HG02870 (cell line): ENCODE measurements at regions not wholly inside any gene's neighbourhood (a gene's known extent, or its start where the extent isn't known, plus 50 kb on each side); places are given as distances from the start of the nearest gene placed in this dataset.

Experiments
- ATAC-seq: cut with Tn5 transposase; IDR thresholded peaks from one replicate; pipeline ENCODE4 v1.9.1; 2021; ENCODE audit warnings: mild to moderate bottlenecking, moderate library complexity; ENCODE audit not compliant: unreplicated experiment

DNA sequence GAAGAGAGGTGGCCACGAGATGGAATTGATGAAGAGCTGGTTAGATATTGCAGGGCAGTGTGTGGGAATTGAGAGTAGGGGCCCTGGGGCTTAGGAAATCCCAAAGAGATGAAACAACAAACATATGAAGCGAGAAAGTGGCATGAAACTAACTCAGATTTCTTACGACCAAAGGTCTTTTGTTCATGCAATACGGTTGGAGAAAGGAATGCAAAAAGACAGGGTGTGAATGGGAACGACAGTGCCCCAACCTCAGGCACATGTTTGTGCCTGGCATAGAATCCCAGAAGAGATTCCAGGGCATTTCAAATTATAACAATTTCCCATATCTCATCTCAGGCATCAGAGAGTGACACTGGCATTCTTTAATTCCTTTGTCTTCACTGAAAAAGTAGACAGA is 199.2 kb downstream of the ACTL7B start:
- no peak for ATAC-seq

DNA sequence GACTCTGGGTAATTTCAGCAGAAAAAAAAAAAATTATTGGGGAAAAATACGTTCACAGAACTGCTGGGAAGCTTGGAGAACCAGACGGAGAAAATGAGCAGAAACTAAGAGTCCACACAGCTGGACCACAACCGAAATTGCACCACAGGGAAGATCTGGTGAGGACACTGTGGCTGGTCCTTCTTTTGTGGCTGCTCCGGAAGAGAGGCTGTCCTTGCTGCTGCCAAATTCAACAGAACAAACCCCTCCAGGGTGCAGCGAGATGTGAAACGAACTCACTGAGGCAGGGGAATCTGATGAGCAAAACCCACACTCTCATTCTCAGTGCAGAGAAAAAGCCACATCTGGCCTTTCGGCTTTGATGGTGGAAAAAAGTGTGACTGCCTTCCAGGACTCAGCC is 200.0 kb downstream of the ACTL7B start:
- ATAC-seq, result no peak

DNA sequence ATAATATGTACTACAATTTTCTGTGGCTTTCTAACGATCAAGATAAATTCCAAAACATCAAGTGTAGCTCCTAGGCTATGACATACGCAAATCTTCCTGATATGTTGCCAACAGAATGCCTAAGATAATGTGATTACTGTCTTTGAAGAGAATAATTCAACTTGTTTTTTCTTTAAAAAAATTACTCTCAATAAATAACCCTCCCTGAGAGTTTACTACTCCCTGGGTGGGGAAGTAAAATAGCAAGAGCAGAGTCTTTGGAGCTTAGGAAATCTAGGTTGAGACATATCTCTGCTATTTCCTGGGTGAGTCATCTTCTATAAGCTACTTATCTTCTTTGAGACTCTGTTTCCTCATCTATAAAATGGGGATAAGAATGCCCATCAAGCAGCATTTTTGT is 201.2 kb downstream of the ACTL7B start:
- ATAC-seq, result no peak

DNA sequence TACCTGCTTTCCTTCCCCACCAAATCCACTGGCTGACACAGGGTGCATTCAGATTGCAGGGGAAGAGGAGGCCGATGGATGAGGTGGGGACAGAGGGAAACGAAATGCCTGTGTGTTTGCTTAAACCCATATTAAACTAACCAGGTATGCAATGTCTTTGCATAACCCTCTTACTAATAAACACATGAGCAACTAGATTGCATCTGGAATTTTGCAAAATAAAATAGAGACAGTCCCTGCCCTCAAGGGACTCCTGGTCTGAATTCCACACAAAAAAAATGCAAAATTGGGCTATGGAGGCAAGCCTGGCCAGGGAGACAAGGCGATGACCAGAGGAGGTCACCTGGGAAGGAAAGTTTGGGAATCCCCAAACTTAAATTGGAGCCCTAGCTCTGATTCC is 202.9 kb downstream of the ACTL7B start:
- no peak for ATAC-seq

DNA sequence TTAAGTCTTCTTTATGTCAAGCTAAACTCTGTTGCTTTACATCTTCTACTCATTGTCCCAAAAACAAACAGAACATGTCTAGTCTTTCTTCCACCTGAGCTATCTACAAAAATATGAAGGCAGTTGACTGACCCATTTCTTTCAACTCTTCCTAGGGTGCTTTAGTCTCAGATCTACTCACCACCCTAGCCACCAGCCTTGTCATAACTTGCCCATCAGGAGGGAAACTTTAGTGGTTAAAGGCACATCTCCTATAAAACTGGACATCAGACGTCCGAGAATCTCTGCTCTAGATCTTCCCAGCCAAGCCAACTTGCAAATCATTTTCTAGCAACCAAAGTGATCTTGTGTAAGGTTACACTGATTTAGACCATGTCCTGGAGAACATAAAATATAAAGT is 205.0 kb downstream of the ACTL7B start:
- no peak for ATAC-seq

DNA sequence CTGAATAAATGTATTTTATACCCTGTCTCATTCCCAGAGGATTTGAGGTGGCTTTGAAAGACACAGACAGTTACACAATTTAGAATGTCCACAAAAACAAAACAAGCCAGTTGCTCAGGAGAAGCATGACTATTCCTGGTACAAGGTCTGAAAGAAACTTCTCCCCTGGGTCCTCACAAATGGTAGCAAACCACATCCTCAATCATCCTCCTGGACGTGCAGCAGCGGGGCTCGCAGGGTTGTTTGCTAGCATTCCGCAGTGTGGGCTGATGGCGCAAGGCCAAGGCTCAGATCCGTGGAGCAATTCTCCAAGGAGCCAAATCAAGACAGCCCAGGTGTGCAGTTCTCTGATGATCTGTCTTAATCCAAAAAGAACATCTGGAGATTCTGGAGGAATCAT is 210.3 kb downstream of the ACTL7B start:
- ATAC-seq, result no peak

DNA sequence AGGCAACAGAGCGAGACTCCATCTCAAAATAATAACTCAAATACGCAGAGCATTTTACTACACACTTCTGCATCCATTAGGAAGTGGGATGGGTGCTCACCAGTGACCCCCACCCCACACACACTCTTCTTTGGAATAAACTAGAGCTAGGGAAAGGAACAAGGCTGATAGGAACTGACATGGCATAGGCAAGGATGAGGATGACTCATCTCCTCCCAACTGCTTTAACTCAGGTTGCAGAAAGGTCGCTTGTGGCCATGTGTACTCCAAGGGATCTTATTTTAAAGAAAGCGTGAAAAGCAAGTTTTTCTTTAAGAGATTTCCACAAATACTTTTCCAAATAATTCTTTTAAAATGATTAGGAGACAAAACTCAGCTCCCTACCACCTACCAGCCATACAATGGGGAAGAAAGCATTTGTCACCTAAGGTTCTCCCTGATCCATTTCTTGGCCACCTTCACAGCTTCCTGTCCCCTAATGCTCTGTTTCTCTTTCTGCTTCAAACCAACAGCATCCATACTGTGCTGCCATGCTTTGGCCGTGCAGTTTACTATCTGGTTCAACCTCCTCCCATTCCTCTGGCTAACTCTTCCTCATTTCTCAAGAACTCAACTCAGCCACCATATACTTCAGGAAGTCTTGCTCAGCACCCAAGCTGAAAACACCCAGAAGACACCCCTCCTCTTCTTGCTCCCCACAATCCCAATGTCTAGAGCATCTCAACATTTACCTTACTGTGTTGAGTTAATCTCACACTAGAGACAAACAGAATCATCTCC is 211.9 kb downstream of the ACTL7B start:
- ATAC-seq, result no peak

DNA sequence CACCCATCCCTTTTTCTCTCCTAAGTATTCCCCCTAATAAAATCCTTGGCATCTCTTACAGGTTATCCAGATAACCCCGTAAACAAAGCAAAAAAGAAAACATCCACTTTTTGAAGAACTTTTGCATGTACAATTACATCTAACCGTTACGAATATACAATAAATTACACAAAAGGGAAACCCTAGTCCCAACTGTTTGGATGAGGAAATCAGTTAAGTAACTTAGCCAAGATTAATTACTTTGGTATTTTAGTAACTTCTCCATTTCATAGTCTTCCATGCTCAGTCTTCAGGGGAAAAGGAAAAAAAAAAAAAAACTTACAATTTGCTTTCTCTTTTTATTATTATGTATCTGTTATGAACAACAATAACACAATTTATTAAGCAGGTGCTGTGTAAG is 212.9 kb downstream of the ACTL7B start:
- no peak for ATAC-seq

DNA sequence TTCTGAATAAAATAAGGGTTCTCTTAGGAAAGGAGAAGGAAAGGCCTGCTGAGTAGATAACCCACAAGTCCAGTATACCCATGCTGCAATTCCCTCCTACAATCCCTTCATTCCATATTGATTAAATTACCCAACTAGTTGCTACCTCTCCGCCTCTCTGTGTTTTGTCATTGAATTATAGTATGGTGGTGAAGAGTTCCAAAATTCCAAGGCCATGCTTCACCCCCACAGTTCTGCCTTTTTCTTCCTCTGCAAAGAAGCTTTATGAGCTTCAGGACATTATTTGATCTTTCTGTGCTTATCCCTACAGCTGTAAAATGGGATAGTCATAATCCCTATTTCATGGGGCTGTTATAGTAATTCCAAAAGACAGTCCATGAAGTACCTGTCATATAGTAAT is 215.6 kb downstream of the ACTL7B start:
- ATAC-seq, result no peak

DNA sequence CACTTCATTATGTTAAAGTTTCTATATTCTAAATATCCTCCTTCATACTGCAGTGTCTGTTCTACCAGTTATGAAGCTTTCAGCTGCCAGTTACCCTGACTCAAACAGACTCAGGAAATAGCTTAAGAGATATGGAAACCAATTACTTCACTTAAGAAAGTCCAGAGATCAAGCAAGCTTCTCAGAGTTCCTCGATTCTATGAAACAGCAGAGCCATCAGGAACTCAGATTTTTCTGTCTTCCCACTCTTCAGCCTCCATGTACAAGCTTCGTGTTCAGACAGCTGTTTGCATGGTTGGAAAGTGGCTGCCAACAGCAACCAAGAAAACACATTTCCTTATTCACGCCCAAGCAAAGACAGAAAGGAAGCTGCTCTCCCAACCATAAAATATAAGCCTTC is 216.1 kb downstream of the ACTL7B start:
- no peak for ATAC-seq

DNA sequence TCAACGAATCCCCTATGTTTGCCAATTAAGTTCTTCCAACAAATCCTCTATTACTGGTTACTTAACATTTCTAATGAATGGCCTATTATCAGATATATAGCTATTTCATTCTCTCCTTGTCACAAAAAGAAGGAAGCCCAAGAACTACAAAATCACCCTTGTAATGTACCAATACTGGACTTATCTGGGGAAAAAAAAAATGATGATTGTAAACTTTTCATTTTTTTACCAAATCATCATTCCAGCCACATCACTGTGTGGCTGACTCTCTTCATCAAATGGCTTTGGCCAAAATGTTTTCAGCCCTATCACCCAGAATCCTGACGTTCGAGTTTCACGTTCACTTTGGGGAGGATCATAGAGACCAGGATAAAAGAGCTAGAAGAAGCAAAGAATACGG is 216.7 kb downstream of the ACTL7B start:
- no peak for ATAC-seq

DNA sequence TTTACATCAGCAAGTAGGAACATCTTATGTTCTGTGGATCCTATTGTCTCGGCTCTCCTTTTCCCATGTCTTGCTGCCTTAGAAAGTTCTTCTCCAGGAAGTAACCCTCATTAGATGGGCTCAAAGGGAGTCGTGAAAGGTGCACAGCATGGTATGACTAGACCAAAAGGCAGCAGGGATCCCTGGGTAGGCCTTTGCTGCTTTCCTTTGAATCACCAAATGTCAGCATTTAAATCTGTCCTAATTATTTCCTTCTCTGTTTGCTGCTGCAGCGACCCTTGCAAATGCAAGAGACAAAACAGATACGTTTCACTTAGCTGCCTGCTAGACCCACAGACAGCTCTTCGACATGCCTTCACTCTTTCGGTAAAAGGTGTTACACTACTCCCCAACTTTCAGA is 218.4 kb downstream of the ACTL7B start:
- ATAC-seq, result no peak

DNA sequence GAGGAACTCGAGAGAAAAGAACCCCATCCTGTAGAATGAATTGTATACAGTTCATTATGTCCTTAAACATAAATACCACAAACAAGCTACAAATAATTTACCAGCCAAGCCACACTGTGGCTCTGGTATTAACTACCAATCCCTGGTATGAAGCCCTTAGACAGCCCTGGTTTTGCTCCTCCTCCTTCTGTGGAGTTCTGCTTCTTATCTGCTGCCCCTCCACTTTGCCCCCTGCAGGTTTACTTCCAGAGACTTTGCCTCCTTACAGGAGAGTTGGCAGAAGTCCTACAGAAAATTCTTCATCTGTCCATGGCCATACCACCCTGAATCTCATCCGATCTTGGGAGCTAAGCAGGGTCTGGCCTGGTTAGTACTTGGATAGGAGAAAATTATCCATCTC is 219.8 kb downstream of the ACTL7B start:
- ATAC-seq, result no peak

DNA sequence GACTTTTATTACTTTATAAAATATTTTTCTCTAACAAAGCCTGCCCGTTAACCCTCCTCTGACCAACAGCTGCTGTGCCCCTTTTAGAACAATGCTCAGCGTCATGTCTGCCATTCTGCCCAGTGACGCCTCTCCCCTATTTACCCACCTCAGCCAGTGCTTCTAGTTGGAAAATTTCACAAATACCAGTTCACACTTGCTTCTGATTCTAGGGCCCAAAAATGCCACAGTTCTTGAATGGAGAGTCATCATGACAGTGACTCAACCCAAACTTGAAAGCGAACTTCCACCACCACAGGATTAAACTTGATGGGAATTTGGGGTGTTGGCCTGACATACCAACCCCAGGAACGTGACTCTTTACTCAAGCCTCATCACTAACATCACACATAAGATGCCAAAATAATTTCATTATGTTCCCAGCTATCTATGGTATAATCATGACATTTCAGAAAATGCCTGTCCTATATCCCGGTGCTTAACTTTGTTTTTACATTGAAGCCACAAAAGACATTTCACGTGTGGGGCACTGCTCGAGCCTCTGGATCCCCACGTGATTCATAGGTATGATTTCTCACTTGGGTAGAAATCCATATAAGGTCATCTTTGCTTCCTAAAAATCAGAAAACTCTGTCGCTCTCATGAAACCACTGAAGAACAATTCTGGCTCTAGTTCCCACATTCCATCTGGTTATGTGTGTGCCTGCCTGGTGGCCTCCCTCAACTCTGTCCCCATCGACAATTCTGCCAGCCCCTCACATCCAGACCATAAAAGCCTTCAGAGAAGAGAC is 220.9 kb downstream of the ACTL7B start:
- ATAC-seq, result no peak

DNA sequence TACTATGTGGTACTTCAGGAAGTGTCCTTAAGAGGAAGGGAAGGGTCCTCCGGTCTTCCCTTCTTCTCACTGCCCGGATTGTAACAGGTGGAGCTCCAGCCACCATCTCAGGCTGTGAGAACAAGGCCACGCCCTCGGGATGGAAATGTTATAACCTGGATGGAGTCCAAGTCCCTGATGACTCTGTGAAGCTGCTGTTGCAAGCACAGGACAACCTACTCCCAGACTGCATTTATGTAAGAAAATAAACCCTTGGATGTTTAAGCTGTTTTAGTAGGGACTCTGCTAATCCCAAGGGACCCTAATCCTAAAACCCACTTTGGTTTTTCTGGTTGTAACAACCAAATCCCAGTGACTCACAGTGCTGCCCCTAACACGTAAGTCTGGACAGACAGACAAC is 221.6 kb downstream of the ACTL7B start:
- no peak for ATAC-seq

DNA sequence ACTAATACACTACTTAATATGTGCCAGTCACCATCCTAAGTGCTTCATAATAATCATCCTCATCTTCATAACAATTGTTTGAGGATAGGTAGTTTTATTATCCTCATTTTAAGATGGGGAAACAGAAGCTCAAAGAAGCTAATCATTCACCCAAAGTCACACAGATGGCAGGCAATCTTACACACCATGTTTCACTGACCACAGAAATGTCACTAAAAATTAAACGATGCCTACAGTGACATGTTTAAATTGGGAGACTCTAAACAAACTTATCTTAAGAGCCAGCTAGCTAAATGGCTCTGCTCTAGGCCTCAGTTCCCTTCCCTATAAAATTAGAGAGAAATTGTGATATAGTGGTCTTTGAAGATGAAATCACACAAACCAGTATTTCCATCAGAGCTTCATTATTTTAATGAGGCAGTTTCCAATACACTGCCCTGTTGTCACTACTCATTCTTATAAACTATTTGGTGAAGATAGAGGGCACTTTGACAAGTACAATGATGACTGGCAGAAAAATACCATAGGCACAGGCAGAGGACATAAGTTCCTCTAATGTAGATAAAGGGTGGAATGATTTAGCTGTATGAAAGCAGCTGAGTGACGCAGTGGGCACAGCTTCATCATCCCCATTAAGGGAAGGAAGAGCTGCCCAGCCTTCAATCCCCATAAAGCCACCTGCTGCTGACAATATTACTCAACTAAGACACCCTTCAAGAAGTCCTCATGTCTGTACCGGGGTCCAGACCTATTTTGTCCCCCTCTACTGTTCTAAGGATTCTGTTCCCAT is 224.1 kb downstream of the ACTL7B start:
- ATAC-seq, result no peak

DNA sequence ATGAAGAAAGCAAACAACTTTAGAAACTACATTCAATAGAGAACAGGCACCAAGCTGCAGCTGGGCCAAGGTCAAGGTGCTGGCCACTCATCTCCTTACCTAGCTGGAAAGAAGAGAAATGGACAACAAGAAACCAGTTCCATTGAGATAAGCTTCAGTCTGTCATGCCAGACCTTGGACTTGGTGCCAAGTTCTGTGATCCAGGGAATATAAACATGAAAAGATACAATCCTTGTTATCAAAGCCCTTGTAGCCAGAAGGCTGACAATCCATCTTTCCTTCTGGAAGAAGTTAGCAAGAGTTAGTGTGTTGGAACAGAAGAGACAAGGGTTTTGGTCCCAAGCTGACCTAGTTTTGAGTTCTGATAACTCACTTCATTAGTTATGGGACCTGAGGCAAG is 227.5 kb downstream of the ACTL7B start:
- no peak for ATAC-seq

DNA sequence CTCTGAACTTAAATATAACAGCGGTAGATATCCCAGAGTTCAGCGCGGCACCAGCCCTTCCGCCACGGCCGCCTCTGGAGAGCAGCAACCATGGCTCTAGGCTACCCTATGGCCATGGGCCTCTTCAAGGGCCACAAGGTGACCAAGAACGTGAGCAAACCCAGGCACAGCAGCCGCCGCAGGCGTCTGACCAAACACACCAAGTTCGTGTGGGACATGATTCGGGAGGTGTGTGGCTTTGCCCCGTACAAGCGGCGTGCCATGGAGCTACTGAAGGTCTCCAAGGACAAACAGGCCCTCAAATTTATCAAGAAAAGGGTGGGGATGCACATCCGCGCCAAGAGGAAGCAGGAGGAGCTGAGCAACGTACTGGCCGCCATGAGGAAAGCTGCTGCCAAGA is 229.0 kb downstream of the ACTL7B start:
- no peak for ATAC-seq

DNA sequence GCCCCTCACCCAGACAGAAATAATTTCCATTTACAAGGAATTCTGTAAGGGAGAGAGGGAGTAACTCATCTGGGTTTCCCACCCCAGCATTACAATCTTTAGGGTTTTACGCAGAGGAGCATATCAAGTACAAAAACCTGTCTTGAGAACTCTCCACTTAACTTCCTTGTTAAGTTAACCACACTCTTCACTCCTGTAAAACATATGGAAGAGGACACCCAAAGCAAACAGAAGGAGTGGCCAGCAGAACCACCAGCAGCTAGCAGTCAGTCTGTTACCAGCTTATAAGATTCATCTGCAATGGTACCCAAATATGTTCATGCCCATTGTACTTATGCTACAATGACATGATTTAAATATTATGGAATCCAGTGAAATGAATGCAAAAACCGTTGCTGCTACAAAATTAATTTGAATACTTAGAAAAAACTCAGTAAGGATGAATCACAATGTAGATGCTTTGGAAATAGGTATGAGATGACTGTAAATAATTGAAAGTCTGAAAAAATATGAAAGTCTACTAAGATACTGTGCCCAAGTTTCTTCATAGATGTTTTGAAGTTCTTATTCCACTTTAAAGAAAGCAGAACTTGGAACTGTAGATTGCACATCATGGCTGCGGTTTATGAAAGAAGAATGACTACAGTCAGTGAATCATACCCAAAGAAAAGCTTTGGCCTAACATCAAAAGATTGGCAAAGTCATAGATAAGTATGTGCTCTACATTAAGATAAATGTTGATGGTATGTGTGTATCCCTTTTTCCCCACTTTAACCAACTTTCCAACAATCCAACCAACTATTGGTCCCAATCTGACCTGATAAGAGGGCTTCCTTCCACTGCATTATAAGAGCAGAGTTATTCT is 233.6 kb downstream of the ACTL7B start:
- no peak for ATAC-seq

DNA sequence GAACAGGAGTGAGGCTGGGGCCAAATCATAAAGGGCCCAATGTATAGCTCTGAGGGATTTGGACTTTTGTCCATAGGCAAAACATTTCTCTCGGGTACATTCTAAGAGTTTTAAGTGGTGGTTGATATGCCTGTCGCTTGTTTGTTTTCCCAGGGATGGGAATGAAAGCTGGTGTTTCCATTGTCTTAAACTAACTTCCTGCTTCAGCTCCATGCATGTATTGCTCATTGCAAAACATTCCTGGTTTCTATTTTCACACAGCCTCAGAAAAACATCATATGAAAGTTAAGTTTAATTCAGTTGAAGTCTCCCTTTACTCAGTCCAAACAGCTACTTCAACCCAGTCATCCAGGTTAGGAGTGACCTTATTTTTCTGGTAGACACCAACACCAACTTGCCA is 235.0 kb downstream of the ACTL7B start:
- ATAC-seq, result no peak
